ENCODE measurements at regions not wholly inside any gene's neighbourhood (a gene's known extent, or its start where the extent isn't known, plus 50 kb on each side); places are given as distances from the start of the nearest gene placed in this dataset.

DNA sequence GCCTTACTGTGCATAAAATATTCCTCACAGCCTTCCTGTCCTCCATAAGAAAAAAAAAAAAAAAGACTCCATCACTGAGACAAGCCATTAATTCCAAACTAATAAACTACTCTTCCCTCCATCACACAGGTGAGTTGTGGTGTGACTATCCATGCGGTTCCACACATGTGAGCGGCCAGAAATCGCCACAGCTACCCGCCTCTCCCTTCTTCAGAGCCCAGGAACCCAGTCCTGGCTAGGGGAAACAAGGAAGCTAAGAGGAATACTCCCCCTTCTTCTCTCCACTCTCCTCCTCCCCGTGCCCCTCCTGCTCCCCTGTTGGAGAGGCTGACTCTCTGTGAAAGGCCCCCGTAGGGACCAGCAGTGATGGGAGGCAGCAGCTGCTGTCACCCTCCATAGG is 128.6 kb upstream of the ARID1B start:
- no peak for DNase-seq (ENCODE audit: low read depth)

DNA sequence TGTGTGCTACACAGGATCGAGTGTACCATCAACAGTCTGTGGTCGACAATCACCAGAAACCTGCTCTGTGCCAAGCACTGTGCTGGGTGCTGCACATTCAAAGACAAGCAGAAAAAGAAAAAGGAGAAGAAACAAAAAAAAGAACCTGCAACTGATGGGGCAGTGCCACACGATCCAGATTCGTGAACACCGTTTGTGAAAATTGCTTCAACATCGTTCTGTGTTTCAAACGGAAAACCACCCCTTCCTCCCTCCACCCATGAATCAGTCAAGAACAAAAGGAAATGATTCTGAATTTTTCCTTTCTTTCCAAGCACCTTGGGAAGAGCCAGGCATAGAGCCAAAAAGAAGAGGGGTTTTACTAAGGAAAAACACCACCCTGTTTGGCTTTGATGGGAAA is 129.2 kb upstream of the ARID1B start:
- DNase-seq (ENCODE audit: low read depth) = no peak

DNA sequence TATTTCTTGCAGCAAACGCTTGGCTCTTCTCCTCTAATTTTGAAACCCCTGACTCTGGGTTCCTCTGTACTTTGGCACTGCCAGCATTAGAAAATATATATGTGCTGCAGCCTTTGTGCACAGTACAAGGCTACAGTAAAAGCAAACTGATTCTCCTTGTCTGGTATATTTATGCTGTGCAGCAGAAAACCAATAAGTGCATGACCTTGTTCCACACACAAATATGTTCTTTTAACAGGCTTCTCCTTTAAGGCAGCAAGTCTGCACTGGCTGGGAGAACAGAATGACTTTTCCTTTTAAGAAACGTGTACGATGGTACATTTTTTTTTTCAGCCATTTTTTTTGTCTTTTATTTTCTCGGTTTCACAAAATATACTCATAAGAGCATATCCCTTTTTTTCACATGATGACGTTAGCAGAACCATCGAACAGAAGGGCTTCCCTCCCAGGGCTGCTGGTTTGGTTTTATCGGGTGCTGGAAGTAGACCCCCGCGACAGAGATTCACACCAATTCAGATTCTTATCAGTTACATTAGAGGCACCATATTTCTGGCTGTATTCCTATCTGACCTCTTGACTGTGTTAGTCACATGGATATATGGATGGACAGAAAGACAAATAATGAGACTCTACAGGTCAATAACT is 129.9 kb upstream of the ARID1B start:
- no peak for DNase-seq (ENCODE audit: low read depth)

DNA sequence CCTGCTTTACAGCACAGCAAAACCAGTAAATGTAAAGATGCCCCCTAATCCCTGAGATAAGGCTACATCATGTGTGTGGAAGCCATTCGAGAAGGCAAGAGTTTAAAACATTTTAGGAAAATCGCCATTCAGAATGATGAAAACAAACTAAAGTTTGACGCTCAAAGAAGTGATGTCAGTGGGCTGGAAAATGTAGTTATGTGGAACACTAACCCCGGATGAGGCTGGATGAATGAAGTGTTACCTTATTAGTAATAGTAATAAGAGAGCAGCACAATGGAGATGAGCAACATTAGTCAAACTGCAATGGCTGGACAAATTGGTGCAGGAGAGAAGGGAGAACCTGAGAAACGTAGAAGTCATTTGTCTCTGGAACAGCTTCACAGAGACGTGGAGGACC is 130.7 kb upstream of the ARID1B start:
- no peak for DNase-seq (ENCODE audit: low read depth)

DNA sequence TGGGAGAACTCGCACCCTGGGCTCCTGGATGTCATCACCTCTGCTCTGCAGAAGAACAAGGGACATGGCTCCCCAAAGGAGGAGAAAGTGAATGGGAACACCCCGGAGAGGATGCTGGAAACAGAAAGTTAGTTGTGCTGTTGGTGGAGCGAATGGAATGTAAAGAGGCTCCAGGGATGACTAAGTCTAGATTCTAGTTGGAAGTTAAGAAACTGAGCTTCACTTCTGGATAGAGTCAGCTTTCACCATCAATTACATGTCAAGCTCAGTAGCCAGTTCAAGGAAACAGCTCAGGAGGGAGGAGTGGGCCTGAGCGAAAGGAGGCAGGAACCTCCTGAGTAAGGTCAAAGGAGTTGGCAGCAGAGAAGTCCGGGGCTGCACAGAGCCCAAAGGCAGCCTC is 132.1 kb upstream of the ARID1B start:
- DNase-seq (ENCODE audit: low read depth) = no peak

DNA sequence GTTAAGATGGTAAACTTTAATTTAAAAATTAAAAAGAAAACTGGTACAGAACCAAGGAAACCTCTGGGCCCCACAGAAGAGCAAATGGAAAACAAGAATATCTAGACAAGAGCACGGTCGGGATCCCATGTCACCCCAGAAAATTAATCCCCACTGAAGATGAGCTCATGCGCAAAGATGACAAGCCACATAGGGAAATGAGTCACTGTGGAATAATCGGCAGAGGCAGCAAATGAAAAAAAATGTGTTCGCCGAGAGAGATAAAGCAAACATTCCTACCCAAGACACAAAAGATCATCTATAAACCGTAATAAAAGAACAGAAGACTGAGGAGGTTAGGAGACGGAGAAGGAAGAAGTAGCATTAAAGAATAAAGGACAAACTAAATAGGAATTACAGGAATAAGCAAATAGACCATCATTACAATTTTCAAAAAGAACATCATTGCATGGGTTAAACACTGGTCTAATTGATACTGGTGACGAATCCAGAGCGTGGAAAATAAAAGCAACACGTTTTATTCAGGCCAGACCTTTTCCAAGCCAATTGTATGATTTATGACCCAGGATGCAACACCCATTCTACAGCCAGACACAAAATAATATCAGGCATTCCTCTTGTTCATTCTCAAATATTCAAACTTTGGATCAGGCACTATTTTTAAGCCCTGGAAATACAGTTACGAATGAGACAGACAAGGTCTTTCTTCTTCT is 138.0 kb upstream of the ARID1B start:
- no peak for DNase-seq (ENCODE audit: low read depth)

DNA sequence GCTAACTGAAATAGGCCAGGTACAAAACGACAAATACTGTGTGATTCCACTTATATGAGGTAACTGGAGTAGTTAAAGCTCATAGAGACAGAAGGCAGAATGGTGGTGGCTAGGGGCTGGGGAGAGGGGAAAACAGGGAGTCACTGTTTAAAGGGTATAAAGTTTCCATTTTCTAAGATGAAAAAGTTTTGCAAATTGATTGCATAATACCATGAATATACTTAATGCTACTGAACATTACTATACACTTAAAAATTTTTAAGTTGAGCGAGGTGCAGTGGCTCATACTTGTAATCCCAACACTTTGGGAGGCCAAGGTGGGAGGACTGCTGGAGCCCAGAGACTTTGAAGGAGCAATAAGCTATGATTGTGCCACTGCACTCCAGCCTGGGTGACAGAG is 138.6 kb upstream of the ARID1B start:
- no peak for DNase-seq (ENCODE audit: low read depth)

DNA sequence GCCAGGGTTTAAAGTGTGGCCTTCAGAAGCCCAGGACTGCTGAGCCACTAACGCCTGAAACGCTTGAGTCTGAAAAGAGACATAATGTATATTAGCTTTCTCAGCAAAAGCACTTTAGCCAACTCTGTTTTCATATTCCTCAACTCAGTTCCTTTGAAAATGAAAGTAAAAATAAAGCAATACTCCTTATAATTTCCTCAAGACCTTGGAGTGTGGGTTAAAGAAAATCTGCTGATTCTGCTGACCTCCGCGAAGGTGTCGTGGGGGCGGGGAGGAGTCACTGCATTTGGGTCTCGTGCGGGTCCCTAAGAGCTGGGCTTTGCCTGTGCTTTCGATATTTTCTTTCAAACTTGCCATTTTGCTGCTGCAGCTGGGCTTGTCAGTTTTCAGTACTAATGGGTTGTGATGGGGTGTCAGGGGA is 142.2 kb upstream of the ARID1B start:
- DNase-seq (ENCODE audit: low read depth) = no peak

DNA sequence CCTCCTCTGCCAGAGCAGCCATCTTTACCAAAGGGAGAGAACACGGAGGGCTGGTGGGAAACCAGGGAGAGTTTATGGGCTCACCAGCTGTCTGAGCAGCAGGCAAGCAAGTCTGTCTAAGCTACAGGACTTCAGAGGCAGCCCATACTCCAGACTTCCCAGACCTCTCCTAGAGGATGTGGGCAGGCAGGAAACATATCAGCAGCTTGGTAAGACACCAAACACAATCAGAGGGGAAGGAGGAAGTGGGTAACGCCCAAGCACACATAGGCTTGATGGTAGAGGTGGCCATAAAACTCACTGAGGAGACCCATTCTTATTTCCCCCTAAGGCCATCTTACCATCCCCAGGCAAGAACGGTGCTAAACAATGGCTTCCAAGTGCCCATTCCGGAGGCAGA is 143.1 kb upstream of the ARID1B start:
- no peak for DNase-seq (ENCODE audit: low read depth)

DNA sequence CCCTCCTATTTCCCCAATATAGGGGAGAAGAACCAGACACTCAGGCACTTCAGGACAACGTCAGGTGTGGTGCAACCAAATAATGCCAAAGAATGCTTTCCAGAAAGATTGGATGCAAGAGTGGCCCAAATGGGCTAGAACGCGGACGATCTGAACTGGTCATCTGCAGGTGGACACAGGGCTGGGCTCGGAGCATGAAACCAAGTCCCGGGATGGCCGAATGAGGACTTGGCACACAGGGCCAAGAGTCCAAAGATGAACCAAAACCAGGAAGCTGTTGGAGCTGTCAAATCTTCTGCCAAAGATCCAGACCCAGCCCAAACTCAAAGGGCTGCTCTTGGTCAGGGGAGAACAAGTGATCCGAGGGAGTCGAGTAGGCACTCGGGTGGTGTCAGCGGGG is 143.9 kb upstream of the ARID1B start:
- DNase-seq (ENCODE audit: low read depth) = no peak

DNA sequence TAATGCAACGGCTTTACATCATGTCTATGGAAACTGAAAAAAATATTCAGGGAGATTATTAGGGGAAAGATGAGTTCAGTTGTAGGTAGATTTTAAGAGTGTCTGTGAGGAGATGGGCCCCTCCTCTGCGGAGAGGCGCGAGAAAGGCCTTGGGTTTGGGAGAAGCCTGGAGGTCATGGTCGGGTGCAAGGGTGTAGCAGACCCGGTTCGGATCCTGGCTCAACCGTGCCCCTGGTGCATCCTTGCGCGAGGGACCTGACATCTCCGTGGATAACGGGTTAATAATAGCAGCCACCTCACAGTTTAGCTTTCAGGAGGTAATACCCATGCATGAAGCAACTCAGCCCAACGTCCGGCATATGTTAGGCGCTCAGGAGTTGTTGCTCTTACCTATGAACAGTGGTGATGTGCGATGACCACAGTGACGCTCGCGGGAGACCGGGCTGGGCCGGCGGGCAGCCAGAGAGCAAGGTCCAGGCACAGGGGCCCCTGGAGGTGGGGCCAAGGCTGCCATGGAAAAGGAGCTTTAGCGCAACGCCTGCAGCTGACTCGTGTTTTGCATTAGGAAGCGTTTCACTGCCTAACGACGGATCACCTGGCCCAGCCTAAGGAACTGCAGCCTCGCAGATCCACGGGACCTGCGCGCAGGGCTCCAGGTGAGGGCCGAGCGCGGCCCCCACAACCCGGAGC is 146.4 kb upstream of the ARID1B start:
- DNase-seq (ENCODE audit: low read depth) = no peak

DNA sequence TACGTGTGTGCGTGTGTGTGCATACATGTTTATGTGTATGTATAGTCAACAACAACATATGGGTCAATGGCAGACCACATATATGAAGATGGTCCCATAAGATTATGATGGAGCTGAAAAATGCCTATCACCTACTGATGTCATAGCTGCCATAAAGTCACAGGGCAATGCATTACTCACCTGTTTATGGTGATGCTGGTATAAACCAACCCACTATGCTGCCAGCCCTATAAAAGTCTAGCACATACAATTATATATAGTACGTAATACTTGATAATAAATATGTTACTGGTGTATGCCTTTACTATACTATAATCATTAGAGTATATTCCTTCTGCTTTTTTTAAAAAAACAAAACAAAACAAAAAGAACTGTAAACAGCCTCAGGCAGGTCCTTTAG is 148.4 kb upstream of the ARID1B start:
- DNase-seq (ENCODE audit: low read depth) = no peak

DNA sequence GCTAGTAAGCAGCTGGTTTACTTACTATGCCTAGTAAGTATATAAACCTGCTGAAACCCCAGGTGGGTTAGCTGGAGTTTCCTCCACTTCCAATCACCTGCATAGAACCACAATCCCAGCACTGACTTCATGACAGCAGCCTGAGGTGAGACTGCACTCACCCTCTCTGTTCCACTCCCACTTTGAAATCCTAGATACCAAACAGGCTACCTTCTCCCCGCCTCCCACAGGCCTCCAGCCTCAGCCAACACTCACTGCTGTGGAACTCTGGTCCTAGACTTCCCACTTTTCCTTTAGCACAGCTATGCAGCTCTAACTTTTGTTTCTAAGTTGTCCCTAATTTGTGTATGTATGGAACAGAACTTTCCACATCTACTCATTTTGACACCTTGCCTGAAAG is 149.7 kb upstream of the ARID1B start:
- no peak for DNase-seq (ENCODE audit: low read depth)

DNA sequence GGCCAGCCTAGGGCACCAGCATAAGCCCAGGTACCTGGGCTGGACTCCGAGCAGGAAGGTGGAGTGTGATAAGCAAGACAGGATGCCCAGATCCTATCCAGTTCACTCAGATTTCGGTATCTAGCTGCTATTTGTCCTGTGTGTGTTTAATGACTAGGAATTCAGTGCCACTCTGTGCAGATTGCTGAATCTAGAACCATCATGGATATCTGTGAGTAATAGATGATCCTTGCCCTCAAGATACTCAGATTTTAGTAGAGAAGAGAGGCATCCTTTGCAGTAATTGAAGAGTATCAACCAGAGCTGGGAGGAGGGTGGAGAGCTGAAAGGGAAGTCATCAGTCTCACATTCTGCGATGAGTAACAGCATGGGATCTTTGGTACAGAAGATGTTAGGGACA is 155.0 kb upstream of the ARID1B start:
- DNase-seq (ENCODE audit: low read depth) = no peak

DNA sequence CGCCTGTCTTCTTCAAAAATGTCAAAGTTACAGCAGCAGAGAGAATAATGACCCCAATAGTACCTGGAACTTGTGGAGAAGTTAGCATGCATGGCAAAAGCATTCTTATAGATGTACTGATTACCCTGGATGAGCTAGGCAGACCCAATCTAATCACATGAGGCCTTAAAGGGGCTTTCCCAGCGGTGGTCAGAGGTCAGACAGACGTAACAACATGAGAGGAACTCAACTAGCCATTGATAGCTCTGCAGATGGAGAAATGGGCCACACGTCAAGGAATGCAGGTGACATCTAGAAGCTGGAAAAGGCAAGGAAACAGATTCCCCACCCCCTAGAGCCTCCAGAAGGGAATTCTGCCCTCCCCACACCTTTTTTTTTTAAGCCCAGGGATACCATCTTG is 156.8 kb upstream of the ARID1B start:
- DNase-seq (ENCODE audit: low read depth) = no peak

DNA sequence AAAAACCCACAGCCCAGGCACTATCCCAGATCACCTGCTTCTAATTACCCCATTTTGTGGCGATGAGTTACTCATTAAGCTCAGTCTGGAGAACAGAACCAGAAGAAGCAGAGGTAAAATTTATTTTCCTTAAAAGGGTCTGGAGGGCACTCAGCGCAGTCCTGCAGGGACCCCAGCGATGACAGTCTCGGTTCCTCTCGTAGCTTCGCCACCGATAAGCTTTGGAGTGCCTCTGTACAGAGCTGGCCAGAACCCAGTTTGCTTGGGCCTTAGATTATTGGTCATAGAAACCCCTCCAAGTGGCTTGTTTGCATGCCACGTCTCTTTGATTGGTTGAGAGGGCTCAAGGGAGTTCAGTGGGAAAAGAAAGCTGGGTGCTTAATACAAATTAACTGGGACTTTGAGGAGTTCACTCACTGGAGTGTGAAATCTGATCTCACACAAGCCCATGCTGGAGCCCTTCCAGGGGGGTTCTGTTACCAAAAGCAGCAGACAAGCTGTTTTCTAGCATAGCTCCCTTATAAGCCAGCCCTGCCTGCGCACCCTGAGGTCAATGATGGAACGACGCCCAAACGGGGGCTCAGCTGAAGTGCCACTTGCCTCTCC is 158.5 kb upstream of the ARID1B start:
- no peak for DNase-seq (ENCODE audit: low read depth)

DNA sequence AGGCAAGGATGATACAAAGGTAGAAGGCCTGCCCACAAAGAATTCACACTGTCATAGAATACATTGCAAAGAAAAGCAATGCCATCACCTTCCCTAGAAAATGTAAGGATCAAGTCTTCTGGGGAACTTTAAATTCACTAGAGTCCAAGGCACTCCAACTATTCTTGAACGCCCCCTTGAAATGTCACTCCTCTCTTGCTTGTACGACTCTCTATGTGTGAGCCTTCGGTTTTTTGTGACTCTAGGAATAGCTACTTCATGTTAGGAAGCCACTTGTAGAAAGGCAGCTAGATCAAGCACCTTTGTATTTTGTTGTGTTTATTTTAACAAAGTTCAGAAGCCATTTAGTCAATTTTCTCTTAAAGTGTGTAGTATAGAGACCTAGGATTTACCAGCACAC is 159.2 kb upstream of the ARID1B start:
- DNase-seq (ENCODE audit: low read depth) = no peak

DNA sequence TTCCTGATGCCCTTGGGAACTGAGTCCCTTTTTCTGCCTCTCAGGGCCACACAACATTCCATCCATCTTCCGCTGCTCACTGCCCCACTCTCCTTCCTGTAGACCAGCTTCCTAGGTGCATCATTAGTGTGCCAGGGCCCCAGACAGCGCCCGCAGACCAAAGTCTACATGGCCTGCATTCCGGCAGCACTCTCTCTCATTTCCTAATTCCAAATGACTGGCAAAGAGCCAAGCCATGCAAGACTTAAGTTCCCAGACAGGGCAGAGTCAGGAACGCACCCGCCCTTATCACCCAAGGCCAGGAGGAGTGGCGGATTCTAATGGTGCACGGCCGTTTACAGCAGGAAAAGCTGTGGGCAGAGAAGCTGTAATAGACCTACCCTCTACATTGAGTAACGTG is 159.8 kb upstream of the ARID1B start:
- DNase-seq (ENCODE audit: low read depth) = no peak

DNA sequence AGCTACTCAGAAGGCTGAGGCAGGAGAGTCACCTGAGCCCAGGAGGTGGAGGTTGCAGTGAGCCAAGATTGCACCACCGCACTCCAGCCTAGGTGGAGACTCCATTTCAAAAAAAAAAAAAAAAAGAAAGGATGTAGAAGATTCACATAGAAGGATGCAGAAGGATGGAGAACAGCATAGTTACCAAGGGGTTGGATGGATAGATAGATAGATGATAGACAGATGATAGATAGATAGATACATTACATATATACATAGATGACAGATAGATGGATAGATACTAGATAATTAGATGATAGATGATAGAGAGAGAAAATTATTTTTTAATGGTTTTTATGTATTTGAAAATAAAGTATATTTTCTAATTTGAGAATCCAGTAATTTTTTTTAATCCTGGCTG is 160.7 kb upstream of the ARID1B start:
- no peak for DNase-seq (ENCODE audit: low read depth)

DNA sequence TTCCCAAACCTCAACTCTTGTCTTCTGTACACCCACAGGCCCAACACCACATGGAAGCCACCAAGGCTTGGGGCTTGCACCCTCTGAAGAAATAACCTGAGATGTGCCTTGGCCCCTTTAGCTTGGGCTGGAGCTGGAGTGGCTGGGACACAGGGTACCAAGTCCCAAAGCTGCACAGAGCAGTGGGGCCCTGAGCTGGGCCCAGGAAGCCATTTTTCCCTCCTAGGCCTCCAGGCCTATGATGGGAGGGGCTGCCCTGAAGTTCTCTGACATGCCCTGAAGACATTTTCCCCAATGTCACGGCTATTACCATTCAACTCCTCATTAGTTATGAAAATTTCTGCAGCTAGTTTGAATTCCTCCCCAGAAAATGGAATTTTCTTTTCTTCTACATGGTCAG is 163.2 kb upstream of the ARID1B start:
- no peak for DNase-seq (ENCODE audit: low read depth)

DNA sequence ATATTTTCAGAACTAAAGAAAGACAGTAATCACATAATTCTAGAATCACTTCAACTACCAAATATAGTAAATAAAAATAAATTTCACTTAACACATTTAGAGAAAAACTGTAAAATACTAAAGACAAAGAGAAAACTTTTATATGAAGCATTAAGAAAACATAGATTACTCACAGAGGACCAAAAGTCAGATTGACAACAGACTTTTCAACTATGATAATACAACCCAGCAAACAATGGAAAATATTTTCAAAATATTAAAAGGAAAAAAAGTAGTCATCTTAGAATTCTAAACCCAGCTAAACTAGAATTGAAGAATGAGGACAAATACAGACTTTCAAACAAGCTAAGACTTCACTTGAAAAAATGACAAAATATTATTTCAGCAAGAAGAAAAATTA is 164.8 kb upstream of the ARID1B start:
- DNase-seq (ENCODE audit: low read depth) = no peak

DNA sequence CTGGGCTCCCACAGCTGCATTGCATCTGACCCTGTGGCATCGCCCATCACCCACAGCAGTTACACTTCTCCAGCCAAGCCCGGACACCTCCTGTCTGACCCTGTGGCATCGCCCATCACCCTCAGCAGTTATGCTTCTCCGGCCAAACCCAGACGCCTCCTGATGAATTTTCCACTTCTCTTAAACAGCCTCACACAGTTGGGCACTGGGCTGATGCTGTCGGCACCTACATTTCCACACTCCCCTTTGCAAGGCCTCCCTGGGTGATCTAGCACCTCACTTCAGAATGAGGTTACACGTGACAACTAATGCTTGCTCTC is 175.2 kb upstream of the ARID1B start:
- DNase-seq (ENCODE audit: low read depth) = no peak

Data from T-helper 22 cell (primary cell).